Nephron progenitor cell (in vitro differentiated cells): ENCODE measurements at regions not wholly inside any gene's neighbourhood (a gene's known extent, or its start where the extent isn't known, plus 50 kb on each side); places are given as distances from the start of the nearest gene placed in this dataset.
"Not testable (repeated sequence)": the region's sequence is repeated elsewhere in the genome, so short reads cannot be mapped to it uniquely, and the experiment has no call there.

Experiments used
- DNase-seq: peaks from one replicate; pipeline ENCODE4 v3.0.0; 2021
- H3K27ac Mint-ChIP-seq: 2 replicates; pipeline ENCODE4 v1.8.0; 2021; ENCODE audit warnings: mild to moderate bottlenecking, moderate library complexity, mixed read lengths
- H3K27me3 Mint-ChIP-seq: 2 replicates; pipeline ENCODE4 v1.8.0; 2021; ENCODE audit warnings: mild to moderate bottlenecking, low read depth, mixed read lengths; ENCODE audit not compliant: poor library complexity
- H3K36me3 Mint-ChIP-seq: 2 replicates; pipeline ENCODE4 v1.8.0; 2021; ENCODE audit warnings: low read depth, mixed read lengths
- H3K4me1 Mint-ChIP-seq: 2 replicates; pipeline ENCODE4 v1.8.0; 2021; ENCODE audit warnings: mixed read lengths
- H3K4me3 Mint-ChIP-seq: 2 replicates; pipeline ENCODE4 v1.8.0; 2021; ENCODE audit warnings: mild to moderate bottlenecking, moderate library complexity, mixed read lengths
- H3K9me3 Mint-ChIP-seq: 2 replicates; pipeline ENCODE4 v1.8.0; 2021; ENCODE audit warnings: mild to moderate bottlenecking, moderate library complexity, mixed read lengths
- TF ChIP-seq, protein P1 (sequence below): fragments of 200-600 bp; sonication (generic); IDR thresholded peaks from 2 replicates; pipeline ENCODE4 v1.5.0; 2021; ENCODE audit warnings: antibody characterized with exemption

GRCh38 chr7:68866200-68866570 lies 732.1 kb upstream of the AUTS2 start:
- TF ChIP-seq, protein P1, sequence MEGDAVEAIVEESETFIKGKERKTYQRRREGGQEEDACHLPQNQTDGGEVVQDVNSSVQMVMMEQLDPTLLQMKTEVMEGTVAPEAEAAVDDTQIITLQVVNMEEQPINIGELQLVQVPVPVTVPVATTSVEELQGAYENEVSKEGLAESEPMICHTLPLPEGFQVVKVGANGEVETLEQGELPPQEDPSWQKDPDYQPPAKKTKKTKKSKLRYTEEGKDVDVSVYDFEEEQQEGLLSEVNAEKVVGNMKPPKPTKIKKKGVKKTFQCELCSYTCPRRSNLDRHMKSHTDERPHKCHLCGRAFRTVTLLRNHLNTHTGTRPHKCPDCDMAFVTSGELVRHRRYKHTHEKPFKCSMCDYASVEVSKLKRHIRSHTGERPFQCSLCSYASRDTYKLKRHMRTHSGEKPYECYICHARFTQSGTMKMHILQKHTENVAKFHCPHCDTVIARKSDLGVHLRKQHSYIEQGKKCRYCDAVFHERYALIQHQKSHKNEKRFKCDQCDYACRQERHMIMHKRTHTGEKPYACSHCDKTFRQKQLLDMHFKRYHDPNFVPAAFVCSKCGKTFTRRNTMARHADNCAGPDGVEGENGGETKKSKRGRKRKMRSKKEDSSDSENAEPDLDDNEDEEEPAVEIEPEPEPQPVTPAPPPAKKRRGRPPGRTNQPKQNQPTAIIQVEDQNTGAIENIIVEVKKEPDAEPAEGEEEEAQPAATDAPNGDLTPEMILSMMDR: no peak
- no peaks in the 10 kb centered on the region for H3K4me1 Mint-ChIP-seq
- H3K9me3 Mint-ChIP-seq: peaks cover 13% of the 10 kb centered on the region
- H3K27me3 Mint-ChIP-seq: peaks cover 21% of the 10 kb centered on the region
- no peak overlapping the region for H3K4me3 Mint-ChIP-seq
- no peak overlapping the region for H3K27ac Mint-ChIP-seq
- no peaks in the 10 kb centered on the region for H3K36me3 Mint-ChIP-seq
- DNase-seq: no peak

- DNase-seq, H3K36me3 Mint-ChIP-seq, H3K4me1 Mint-ChIP-seq, H3K4me3 Mint-ChIP-seq: not testable (repeated sequence)
- Mint-ChIP-seq H3K9me3 (peaks cover 13% of the 10 kb centered on the region), H3K27ac (peak overlapping the region; percentile 71), H3K27me3 (peaks cover 25% of the 10 kb centered on the region)
Measured at GRCh38 chr7:68866721-68867120, 731.6 kb upstream of the AUTS2 start.

DNA sequence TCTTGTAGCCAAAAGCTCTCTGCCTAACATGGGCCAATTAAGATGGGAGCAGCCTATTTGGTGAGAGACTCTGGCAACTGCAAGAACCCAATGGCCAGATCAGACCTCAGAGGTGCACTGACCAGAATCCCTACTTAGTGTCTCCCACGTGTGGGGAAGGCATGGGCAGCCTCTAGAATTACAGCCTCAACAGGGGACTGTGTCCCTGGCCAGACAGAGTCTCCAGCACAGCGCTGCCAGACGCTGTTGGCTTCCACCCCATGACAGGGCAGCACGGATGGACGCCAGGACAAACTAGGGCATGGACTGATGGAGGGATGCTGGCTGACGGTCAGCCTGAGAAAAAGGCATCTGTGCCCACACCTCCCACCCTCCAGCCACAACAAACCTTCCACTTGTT lies 729.3 kb upstream of the AUTS2 start:
- peaks cover 13% of the 10 kb centered on the region for H3K9me3 Mint-ChIP-seq
- no peak overlapping the region for H3K4me3 Mint-ChIP-seq
- H3K27ac Mint-ChIP-seq: peak overlapping the region; percentile 23
- peaks cover 22% of the 10 kb centered on the region for H3K27me3 Mint-ChIP-seq
- peaks cover 10% of the 10 kb centered on the region for H3K4me1 Mint-ChIP-seq
- no peak for DNase-seq
- TF ChIP-seq, protein P1: no peak
- H3K36me3 Mint-ChIP-seq: no peaks in the 10 kb centered on the region

DNA sequence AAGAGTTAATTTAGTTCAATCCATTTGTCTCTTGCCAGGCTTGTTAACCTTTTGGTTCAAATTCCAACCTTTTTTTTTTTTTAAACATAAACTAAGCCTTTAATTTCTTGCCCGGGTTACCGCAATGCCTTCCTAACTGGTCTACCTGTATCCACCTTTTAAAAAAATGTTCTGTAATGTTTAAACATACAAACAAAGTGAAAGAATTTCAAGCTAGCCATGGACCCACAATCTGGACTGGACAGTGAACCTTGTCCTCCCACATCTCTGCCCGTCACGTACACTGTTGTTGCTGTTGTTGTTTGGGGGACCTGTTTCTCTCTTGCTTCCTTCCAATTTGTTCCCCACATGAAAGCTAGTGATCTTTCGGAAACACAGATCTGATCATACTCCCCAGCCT lies 724.7 kb upstream of the AUTS2 start:
- peaks cover 11% of the 10 kb centered on the region for H3K4me1 Mint-ChIP-seq
- TF ChIP-seq, protein P1: no peak

DNA sequence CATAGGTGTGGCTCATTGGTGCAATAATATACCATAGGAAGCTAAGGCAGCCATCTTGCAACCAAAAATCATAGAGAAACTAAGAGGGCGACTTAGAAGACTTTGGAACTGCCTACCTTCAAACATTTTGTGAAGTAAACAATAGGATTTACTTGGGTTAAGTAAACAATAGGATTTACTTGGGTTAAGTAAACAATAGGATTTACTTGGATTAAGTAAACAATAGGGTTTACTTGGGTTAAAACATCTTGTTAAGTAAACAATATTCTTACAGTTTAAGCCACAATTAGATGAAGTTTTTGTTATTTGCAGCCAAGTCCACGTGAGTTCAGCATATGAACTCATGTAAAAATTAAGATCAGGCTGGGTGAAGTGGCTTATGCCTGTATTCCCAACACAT lies 722.4 kb upstream of the AUTS2 start:
- H3K36me3 Mint-ChIP-seq: no peaks in the 10 kb centered on the region
- H3K4me3 Mint-ChIP-seq: no peak overlapping the region
- TF ChIP-seq, protein P1: no peak
- no peak overlapping the region for H3K27ac Mint-ChIP-seq
- H3K9me3 Mint-ChIP-seq: peaks cover 1% of the 10 kb centered on the region
- H3K27me3 Mint-ChIP-seq: peaks cover 12% of the 10 kb centered on the region
- peaks cover 11% of the 10 kb centered on the region for H3K4me1 Mint-ChIP-seq
- DNase-seq: no peak

More for the DNA sequence above, 724.7 kb upstream of the AUTS2 start:
- Mint-ChIP-seq H3K9me3 (peaks cover 9% of the 10 kb centered on the region), H3K4me3 (no peak overlapping the region), H3K27ac (peak overlapping the region; percentile 21), H3K36me3 (no peaks in the 10 kb centered on the region), H3K27me3 (peaks cover 22% of the 10 kb centered on the region)
- no peak for DNase-seq

GRCh38 chr7:68887116-68887515 lies 711.2 kb upstream of the AUTS2 start:
- Mint-ChIP-seq H3K27me3 (peaks cover 10% of the 10 kb centered on the region), H3K9me3 (peaks cover 24% of the 10 kb centered on the region)
- not testable (repeated sequence) for H3K4me3 Mint-ChIP-seq, H3K27ac Mint-ChIP-seq, DNase-seq, H3K36me3 Mint-ChIP-seq, H3K4me1 Mint-ChIP-seq

- Mint-ChIP-seq H3K27ac (peak overlapping the region; percentile 68), H3K4me3 (no peak overlapping the region)
- DNase-seq: no peak
Measured at GRCh38 chr7:68888971-68889385, 709.3 kb upstream of the AUTS2 start.

More at GRCh38 chr7:68888971-68889385, 709.3 kb upstream of the AUTS2 start:
- Mint-ChIP-seq H3K9me3 (peaks cover 19% of the 10 kb centered on the region), H3K27me3 (peaks cover 11% of the 10 kb centered on the region), H3K4me1 (peaks cover 10% of the 10 kb centered on the region), H3K36me3 (no peaks in the 10 kb centered on the region)
- TF ChIP-seq, protein P1: no peak
